ENCODE measurements at regions not wholly inside any gene's neighbourhood (a gene's known extent, or its start where the extent isn't known, plus 50 kb on each side); places are given as distances from the start of the nearest gene placed in this dataset.
"Not testable (repeated sequence)": the region's sequence is repeated elsewhere in the genome, so short reads cannot be mapped to it uniquely, and the experiment has no call there.

DNA sequence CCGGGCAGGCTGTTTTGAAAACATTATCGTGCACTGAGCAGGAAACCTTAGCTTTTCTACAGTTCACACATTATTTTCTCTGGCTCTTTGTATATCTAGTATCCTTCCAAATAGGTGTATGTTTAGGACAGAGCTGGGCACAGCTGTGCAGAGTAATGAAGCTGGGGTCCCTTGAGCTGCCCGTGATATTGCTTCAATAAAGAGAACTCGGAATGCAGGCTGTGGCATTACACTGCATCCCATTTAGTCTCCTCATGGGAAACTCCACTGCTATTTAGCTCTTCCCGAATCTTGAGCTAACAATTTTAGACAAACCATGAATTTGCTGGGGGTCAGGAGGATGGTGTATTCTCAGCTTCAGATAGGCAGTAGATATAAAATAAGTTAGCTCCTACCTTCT lies 348.3 kb downstream of the ACTR3B start:
- ATAC-seq (no peak), DNase-seq (no peak)
- Histone ChIP-seq H3K4me3 (no peak overlapping the region), H3K4me1 (no peaks in the 10 kb centered on the region), H3K27ac (no peak overlapping the region), H3K9me3 (no peaks in the 10 kb centered on the region), H3K36me3 (no peaks in the 10 kb centered on the region), H3K27me3 (no peaks in the 10 kb centered on the region)
- intact Hi-C loops (cut with DNase I; ENCODE audit: low total_unique reads) (no loop called here), in situ Hi-C loops (cut with MboI; ENCODE audit: low sequenced_read_pairs in 4 of 4) (no loop called here)
- TF ChIP-seq, protein P1, sequence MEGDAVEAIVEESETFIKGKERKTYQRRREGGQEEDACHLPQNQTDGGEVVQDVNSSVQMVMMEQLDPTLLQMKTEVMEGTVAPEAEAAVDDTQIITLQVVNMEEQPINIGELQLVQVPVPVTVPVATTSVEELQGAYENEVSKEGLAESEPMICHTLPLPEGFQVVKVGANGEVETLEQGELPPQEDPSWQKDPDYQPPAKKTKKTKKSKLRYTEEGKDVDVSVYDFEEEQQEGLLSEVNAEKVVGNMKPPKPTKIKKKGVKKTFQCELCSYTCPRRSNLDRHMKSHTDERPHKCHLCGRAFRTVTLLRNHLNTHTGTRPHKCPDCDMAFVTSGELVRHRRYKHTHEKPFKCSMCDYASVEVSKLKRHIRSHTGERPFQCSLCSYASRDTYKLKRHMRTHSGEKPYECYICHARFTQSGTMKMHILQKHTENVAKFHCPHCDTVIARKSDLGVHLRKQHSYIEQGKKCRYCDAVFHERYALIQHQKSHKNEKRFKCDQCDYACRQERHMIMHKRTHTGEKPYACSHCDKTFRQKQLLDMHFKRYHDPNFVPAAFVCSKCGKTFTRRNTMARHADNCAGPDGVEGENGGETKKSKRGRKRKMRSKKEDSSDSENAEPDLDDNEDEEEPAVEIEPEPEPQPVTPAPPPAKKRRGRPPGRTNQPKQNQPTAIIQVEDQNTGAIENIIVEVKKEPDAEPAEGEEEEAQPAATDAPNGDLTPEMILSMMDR (IDR thresholded peaks at IDR 0.05 in 4 of 5, conservative IDR thresholded peaks at IDR 0.05 in 1 of 5): no peak
- TF ChIP-seq POLR2A (IDR thresholded peaks at IDR 0.05): no peak

DNA sequence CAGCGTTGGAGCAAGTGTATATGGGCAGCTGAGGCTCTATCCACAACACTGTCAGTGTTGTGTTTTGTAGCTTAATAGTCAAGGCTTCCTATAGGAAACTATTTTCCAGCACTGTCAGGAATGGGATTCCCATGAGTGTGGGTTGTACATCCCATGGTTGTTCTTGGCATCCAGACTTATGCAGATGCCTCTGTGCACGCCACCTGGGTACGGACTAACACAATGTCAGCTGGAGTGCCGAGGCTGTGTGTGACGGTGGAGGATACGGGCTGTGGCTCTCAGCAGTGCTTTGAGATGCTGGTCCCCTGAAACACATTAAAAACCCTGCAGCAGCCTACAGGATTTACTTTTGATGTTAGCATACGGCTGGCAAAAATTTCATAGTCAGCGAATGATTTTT lies 350.0 kb downstream of the ACTR3B start:
- Histone ChIP-seq H3K4me1 (no peaks in the 10 kb centered on the region), H3K27ac (no peak overlapping the region), H3K27me3 (no peaks in the 10 kb centered on the region), H3K36me3 (no peaks in the 10 kb centered on the region), H3K9me3 (no peaks in the 10 kb centered on the region), H3K4me3 (no peak overlapping the region)
- no peak for ATAC-seq
- intact Hi-C loops (cut with DNase I; ENCODE audit: low total_unique reads): no loop called here
- no peak for TF ChIP-seq POLR2A (IDR thresholded peaks at IDR 0.05)
- TF ChIP-seq, protein P1 (IDR thresholded peaks at IDR 0.05 in 4 of 5, conservative IDR thresholded peaks at IDR 0.05 in 1 of 5): no peak
- DNase-seq: no peak
- in situ Hi-C loops (cut with MboI; ENCODE audit: low sequenced_read_pairs in 4 of 4): no loop called here

DNA sequence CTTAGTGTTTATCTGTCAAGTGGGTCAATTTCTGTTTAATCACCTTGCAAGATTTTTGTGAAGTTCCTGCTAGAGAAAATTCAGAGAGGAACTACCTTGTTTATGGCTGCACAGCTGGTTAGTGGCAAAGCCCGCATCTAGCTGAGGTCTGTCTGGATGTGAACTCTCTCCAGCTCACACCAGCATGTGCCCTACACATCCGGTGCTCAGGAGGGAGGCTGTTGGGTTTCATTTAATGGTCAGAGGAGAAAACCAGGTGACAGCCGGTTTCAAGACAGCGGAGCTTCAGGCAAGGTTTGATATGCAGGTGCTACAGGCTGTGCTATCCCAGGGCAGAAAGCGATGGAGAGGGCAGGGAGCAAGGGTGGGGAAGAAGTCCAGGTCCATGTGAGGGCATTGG lies 351.1 kb downstream of the ACTR3B start:
- TF ChIP-seq, protein P1 (IDR thresholded peaks at IDR 0.05 in 4 of 5, conservative IDR thresholded peaks at IDR 0.05 in 1 of 5): no peak
- TF ChIP-seq POLR2A (IDR thresholded peaks at IDR 0.05): no peak
- Histone ChIP-seq H3K4me3 (no peak overlapping the region), H3K9me3 (no peaks in the 10 kb centered on the region), H3K27ac (no peak overlapping the region), H3K36me3 (no peaks in the 10 kb centered on the region), H3K4me1 (no peaks in the 10 kb centered on the region), H3K27me3 (no peaks in the 10 kb centered on the region)
- DNase-seq: no peak
- no peak for ATAC-seq
- in situ Hi-C loops (cut with MboI; ENCODE audit: low sequenced_read_pairs in 4 of 4) (no loop called here), intact Hi-C loops (cut with DNase I; ENCODE audit: low total_unique reads) (no loop called here)

DNA sequence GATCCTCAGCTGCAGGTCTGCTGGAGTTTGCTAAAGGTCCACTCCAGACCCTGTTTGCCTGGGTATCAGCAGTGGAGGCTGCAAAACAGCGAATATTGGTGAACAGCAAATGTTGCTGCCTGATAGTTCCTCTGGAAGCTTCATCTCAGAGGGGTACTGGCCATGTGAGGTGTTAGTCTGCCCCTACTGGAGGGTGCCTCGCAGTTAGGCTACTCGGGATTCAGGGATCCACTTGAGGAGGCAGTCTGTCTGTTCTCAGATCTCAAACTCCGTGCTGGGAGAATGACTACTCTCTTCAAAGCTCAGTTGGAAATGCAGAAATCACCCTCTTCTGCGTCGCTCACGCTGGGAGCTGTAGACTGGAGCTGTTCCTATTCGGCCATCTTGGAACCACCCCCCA lies 362.7 kb downstream of the ACTR3B start:
- ATAC-seq; in situ Hi-C loops (cut with MboI; ENCODE audit: low sequenced_read_pairs in 4 of 4); H3K9me3 ChIP-seq; H3K27me3 ChIP-seq; H3K27ac ChIP-seq; H3K4me1 ChIP-seq; H3K4me3 ChIP-seq; DNase-seq; H3K36me3 ChIP-seq; intact Hi-C loops (cut with DNase I; ENCODE audit: low total_unique reads): not testable (repeated sequence)

DNA sequence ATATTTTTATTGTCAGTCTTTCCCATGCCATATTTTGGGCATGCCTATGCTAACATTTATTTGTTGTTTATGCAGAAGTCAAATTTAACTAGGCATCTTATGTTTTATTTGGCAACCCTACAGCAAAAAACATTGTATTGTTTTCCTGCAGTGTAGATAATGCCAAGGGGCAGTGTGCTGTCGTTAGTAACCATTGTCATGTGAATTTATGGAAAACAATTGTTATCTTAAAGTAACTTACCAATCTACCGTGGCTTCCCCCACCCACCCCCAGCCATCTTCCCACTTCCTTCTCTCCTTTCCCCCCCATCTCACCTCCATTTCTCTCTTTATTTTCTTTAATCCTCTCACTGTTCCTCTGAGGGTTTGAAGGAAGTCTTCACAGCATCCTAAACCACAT lies 370.5 kb downstream of the ACTR3B start:
- in situ Hi-C loops (cut with MboI; ENCODE audit: low sequenced_read_pairs in 4 of 4): no loop called here
- no peak for ATAC-seq
- TF ChIP-seq, protein P1 (IDR thresholded peaks at IDR 0.05 in 4 of 5, conservative IDR thresholded peaks at IDR 0.05 in 1 of 5): no peak
- TF ChIP-seq POLR2A (IDR thresholded peaks at IDR 0.05): no peak

More for the DNA sequence above, 370.5 kb downstream of the ACTR3B start:
- intact Hi-C loops (cut with DNase I; ENCODE audit: low total_unique reads): no loop called here
- Histone ChIP-seq H3K4me3 (no peak overlapping the region), H3K9me3 (no peaks in the 10 kb centered on the region), H3K27me3 (no peaks in the 10 kb centered on the region), H3K27ac (no peak overlapping the region), H3K4me1 (no peaks in the 10 kb centered on the region), H3K36me3 (no peaks in the 10 kb centered on the region)
- no peak for DNase-seq

All from gastrocnemius medialis (tissue), 4 donors.